ENCODE measurements at regions not wholly inside any gene's neighbourhood (a gene's known extent, or its start where the extent isn't known, plus 50 kb on each side); places are given as distances from the start of the nearest gene placed in this dataset.

- H3K36me3 ChIP-seq: peaks cover 0 to 5% (median 0%) of the 10 kb centered on the region in 9 donors
- H3K27me3 ChIP-seq: no peaks in the 10 kb centered on the region
- ATAC-seq (no peak), DNase-seq (no peak)
- intact Hi-C loops (cut with DNase I): loop anchor here in 5 of 10 donors (2.0 to 10.0 kb wide), 3 partner anchors 68 to 72 kb away; no protein-coding TSS in a partner anchor
- WGBS, 4 donors: 67 to 86% (median 77%) methylated on average over 4 of the region's 4 CpGs
- TF ChIP-seq POLR2A (IDR thresholded peaks at IDR 0.05) (no peak), CTCF (IDR thresholded peaks at IDR 0.05) (no peak)
- peaks cover 2 to 62% (median 40%) of the 10 kb centered on the region in 12 donors for H3K4me1 ChIP-seq
- H3K4me3 ChIP-seq: no peak overlapping the region
- H3K9me3 ChIP-seq: peaks cover 0 to 7% (median 0%) of the 10 kb centered on the region in 12 donors
- peak overlapping the region; percentile 19 to 78 (median 62) for H3K27ac ChIP-seq
These were observed 58.3 kb downstream of the RIN2 start for GRCh38 chr20:19816386-19816785.

GRCh38 chr20:19817017-19817416 lies 59.0 kb downstream of the RIN2 start:
- Histone ChIP-seq H3K4me1 (peaks cover 2 to 67% (median 42%) of the 10 kb centered on the region in 12 donors), H3K36me3 (no peaks in the 10 kb centered on the region)

GRCh38 chr20:19819149-19819548 lies 61.1 kb downstream of the RIN2 start:
- peaks cover 2 to 63% (median 42%) of the 10 kb centered on the region in 12 donors for H3K4me1 ChIP-seq
- no peak overlapping the region for H3K4me3 ChIP-seq
- intact Hi-C loops (cut with DNase I): loop anchor here in 3 of 10 donors (5.0 to 10.0 kb wide), 2 partner anchors 66 to 68 kb away; no protein-coding TSS in a partner anchor
- no peaks in the 10 kb centered on the region for H3K36me3 ChIP-seq
- H3K27ac ChIP-seq: no peak overlapping the region
- no peaks in the 10 kb centered on the region for H3K27me3 ChIP-seq
- 88 to 94% (median 92%) methylated on average over 1 of the region's 1 CpG for WGBS, 4 donors
- no peak for DNase-seq
- peaks cover 0 to 7% (median 0%) of the 10 kb centered on the region in 12 donors for H3K9me3 ChIP-seq
- no peak for ATAC-seq
- TF ChIP-seq POLR2A (IDR thresholded peaks at IDR 0.05) (no peak), CTCF (IDR thresholded peaks at IDR 0.05) (no peak)

More at GRCh38 chr20:19817017-19817416, 59.0 kb downstream of the RIN2 start:
- intact Hi-C loops (cut with DNase I): loop anchor here in 5 of 10 donors (2.0 to 10.0 kb wide), 3 partner anchors 68 to 72 kb away; no protein-coding TSS in a partner anchor
- DNase-seq (peak in 4 of 5 donors; percentile 61 to 78 (median 70)), ATAC-seq (peak; percentile 22 to 89 (median 69))
- peaks cover 0 to 7% (median 0%) of the 10 kb centered on the region in 12 donors for H3K9me3 ChIP-seq
- H3K27ac ChIP-seq: peak overlapping the region in 11 of 12 donors; percentile 42 to 78 (median 62)
- WGBS, 4 donors: 60 to 83% (median 65%) methylated on average over 5 of the region's 5 CpGs
- TF ChIP-seq CTCF (IDR thresholded peaks at IDR 0.05) (no peak), POLR2A (IDR thresholded peaks at IDR 0.05) (no peak)
- no peak overlapping the region for H3K4me3 ChIP-seq
- no peaks in the 10 kb centered on the region for H3K27me3 ChIP-seq

GRCh38 chr20:19820555-19821211 lies 62.6 kb downstream of the RIN2 start:
- Histone ChIP-seq H3K27me3 (no peaks in the 10 kb centered on the region), H3K9me3 (peaks cover 0 to 7% (median 0%) of the 10 kb centered on the region in 12 donors), H3K4me3 (no peak overlapping the region), H3K4me1 (peaks cover 2 to 62% (median 43%) of the 10 kb centered on the region in 12 donors), H3K36me3 (no peaks in the 10 kb centered on the region), H3K27ac (peak overlapping the region in 3 of 12 donors; percentile 14 to 19 (median 17))
- DNase-seq: no peak
- intact Hi-C loops (cut with DNase I): loop anchor here in 3 of 10 donors (5.0 to 10.0 kb wide), 3 partner anchors 33 to 67 kb away; no protein-coding TSS in a partner anchor
- WGBS, 4 donors: 69 to 76% (median 73%) methylated on average over 4 of the region's 4 CpGs
- no peak for ATAC-seq
- TF ChIP-seq CTCF (IDR thresholded peaks at IDR 0.05) (no peak), POLR2A (IDR thresholded peaks at IDR 0.05) (no peak)

All from heart left ventricle (tissue), 16 donors.